HG02571 (cell line): ENCODE measurements at regions not wholly inside any gene's neighbourhood (a gene's known extent, or its start where the extent isn't known, plus 50 kb on each side); places are given as distances from the start of the nearest gene placed in this dataset.

ENCODE experiments used
- ATAC-seq: cut with Tn5 transposase; IDR thresholded peaks from one replicate; pipeline ENCODE4 v1.9.1; 2021; ENCODE audit warnings: mild to moderate bottlenecking, moderate library complexity; ENCODE audit not compliant: unreplicated experiment

GRCh38 chr2:217156801-217157200, 296.9 kb upstream of the TNP1 start:
- no peak for ATAC-seq

- ATAC-seq = no peak
Measured at GRCh38 chr2:217154923-217155322, 295.1 kb upstream of the TNP1 start.

GRCh38 chr2:217153510-217153909, 293.6 kb upstream of the TNP1 start:
- no peak for ATAC-seq

GRCh38 chr2:217152831-217153230, 293.0 kb upstream of the TNP1 start:
- ATAC-seq = no peak

- ATAC-seq = no peak
Measured at GRCh38 chr2:217151509-217152206, 291.8 kb upstream of the TNP1 start.

GRCh38 chr2:217150236-217150635, 290.4 kb upstream of the TNP1 start:
- no peak for ATAC-seq

GRCh38 chr2:217149087-217149660, 289.3 kb upstream of the TNP1 start:
- no peak for ATAC-seq

GRCh38 chr2:217147818-217148217, 288.0 kb upstream of the TNP1 start:
- no peak for ATAC-seq

- no peak for ATAC-seq
Measured at GRCh38 chr2:217146956-217147355, 287.1 kb upstream of the TNP1 start.

GRCh38 chr2:217142649-217143266, 282.9 kb upstream of the TNP1 start:
- ATAC-seq = no peak

GRCh38 chr2:217138284-217138683, 278.4 kb upstream of the TNP1 start:
- ATAC-seq = no peak

GRCh38 chr2:217127744-217128143, 267.9 kb upstream of the TNP1 start:
- no peak for ATAC-seq

GRCh38 chr2:217125014-217125413, 265.1 kb upstream of the TNP1 start:
- no peak for ATAC-seq

- no peak for ATAC-seq
Measured at GRCh38 chr2:217124050-217124449, 264.2 kb upstream of the TNP1 start.

GRCh38 chr2:217121565-217121964, 261.7 kb upstream of the TNP1 start:
- ATAC-seq = no peak

- ATAC-seq = no peak
Measured at GRCh38 chr2:217120429-217120828, 260.6 kb upstream of the TNP1 start.

- no peak for ATAC-seq
Measured at GRCh38 chr2:217118559-217119284, 258.9 kb upstream of the TNP1 start.

GRCh38 chr2:217117523-217117922, 257.7 kb upstream of the TNP1 start:
- ATAC-seq = no peak

- no peak for ATAC-seq
Measured at GRCh38 chr2:217116610-217117009, 256.7 kb upstream of the TNP1 start.

- no peak for ATAC-seq
Measured at GRCh38 chr2:217114117-217114516, 254.3 kb upstream of the TNP1 start.

- ATAC-seq = no peak
Measured at GRCh38 chr2:217113491-217113890, 253.6 kb upstream of the TNP1 start.

GRCh38 chr2:217110550-217110949, 250.7 kb upstream of the TNP1 start:
- no peak for ATAC-seq
